Neural cell (in vitro differentiated cells): ENCODE measurements at regions not wholly inside any gene's neighbourhood (a gene's known extent, or its start where the extent isn't known, plus 50 kb on each side); places are given as distances from the start of the nearest gene placed in this dataset.

ENCODE experiments used
- H2AFZ ChIP-seq: fragments of 200-600, 300-800 bp; sonication (generic), shearing (Covaris generic); 2 replicates; pipeline ENCODE4 v1.6.0; 2014; ENCODE audit warnings: low read depth, mild to moderate bottlenecking, antibody characterized with exemption, low read length, moderate library complexity
- H3F3A ChIP-seq: fragments of 200-600 bp; shearing (Covaris generic); 2 replicates; pipeline ENCODE4 v1.6.1; 2016; ENCODE audit warnings: mild to moderate bottlenecking, moderate library complexity, mixed read lengths, antibody characterized with exemption, low read length; ENCODE audit not compliant: insufficient read depth, poor library complexity, severe bottlenecking
- H3K27ac ChIP-seq: fragments of 200-600, 300-800 bp; sonication (generic), shearing (Covaris generic); 2 replicates; pipeline ENCODE4 v1.5.1; 2014; ENCODE audit warnings: mild to moderate bottlenecking, low read length, moderate library complexity
- H3K27me3 ChIP-seq: fragments of 300-800, 200-600 bp; sonication (generic), shearing (Covaris generic); 2 replicates; pipeline ENCODE4 v1.6.0; 2014; ENCODE audit warnings: mild to moderate bottlenecking, low read depth, low read length, moderate library complexity; ENCODE audit not compliant: insufficient read depth
- H3K36me3 ChIP-seq: fragments of 300-800, 200-600 bp; sonication (generic), shearing (Covaris generic); 2 replicates; pipeline ENCODE4 v1.5.1; 2014; ENCODE audit warnings: mild to moderate bottlenecking, antibody characterized with exemption, low read length, moderate library complexity; ENCODE audit not compliant: insufficient read depth
- H3K4me2 ChIP-seq: fragments of 300-800, 200-600 bp; sonication (generic), shearing (Covaris generic); 2 replicates; pipeline ENCODE4 v1.6.0; 2014; ENCODE audit warnings: mild to moderate bottlenecking, low read length
- H3K4me3 ChIP-seq: fragments of 300-800, 200-600 bp; sonication (generic), shearing (Covaris generic); 2 replicates; pipeline ENCODE4 v1.5.1; 2014; ENCODE audit warnings: mild to moderate bottlenecking, low read length, moderate library complexity
- H3K79me2 ChIP-seq: fragments of 200-600 bp; shearing (Covaris generic); replicated peaks from 2 replicates; pipeline ENCODE4 v1.6.0; 2014; ENCODE audit warnings: mild to moderate bottlenecking, low read length, moderate library complexity; ENCODE audit not compliant: insufficient read depth
- H3K9ac ChIP-seq: fragments of 300-800, 200-600 bp; sonication (generic), shearing (Covaris generic); 2 replicates; pipeline ENCODE4 v1.6.1; 2016; ENCODE audit warnings: mild to moderate bottlenecking, low read length, mixed read lengths
- H3K9me2 ChIP-seq: fragments of 200-600 bp; shearing (Covaris generic); 2 replicates; pipeline ENCODE4 v1.6.1; 2016; ENCODE audit warnings: mild to moderate bottlenecking, low read length, mixed read lengths; ENCODE audit not compliant: insufficient read depth
- H3K9me3 ChIP-seq: fragments of 200-600, 300-800 bp; sonication (generic), shearing (Covaris generic); 2 replicates; pipeline ENCODE4 v1.6.1; 2016; ENCODE audit warnings: mild to moderate bottlenecking, mixed run types, low read length, moderate library complexity, mixed read lengths
- H4K20me1 ChIP-seq: fragments of 200-600 bp; shearing (Covaris generic); 2 replicates; pipeline ENCODE4 v1.6.1; 2016; ENCODE audit warnings: mild to moderate bottlenecking, mixed run types; ENCODE audit not compliant: insufficient read depth
- EP300 ChIP-seq: fragments of 450-650 bp; conservative IDR thresholded peaks from 2 replicates; pipeline ENCODE4 v1.6.1; 2014; ENCODE audit warnings: antibody characterized with exemption, mild to moderate bottlenecking, moderate library complexity; ENCODE audit not compliant: poor library complexity, severe bottlenecking
- EZH2 ChIP-seq: fragments of 200-600, 300-800 bp; shearing (Covaris generic), sonication (generic); IDR thresholded peaks from 2 replicates; pipeline ENCODE4 v1.6.1; 2014; ENCODE audit warnings: antibody characterized with exemption, low read length, borderline replicate concordance, mild to moderate bottlenecking; ENCODE audit not compliant: insufficient read depth, poor library complexity, severe bottlenecking
- MXI1 ChIP-seq: fragments of 450-650 bp; conservative IDR thresholded peaks from 2 replicates; pipeline ENCODE4 v1.6.1; 2014; ENCODE audit warnings: antibody characterized with exemption, mild to moderate bottlenecking; ENCODE audit not compliant: poor library complexity, severe bottlenecking
- POLR2AphosphoS5 ChIP-seq: IDR thresholded peaks from 2 replicates; pipeline ENCODE4 v1.6.1; 2012
- RAD21 ChIP-seq: fragments of 450-650 bp; conservative IDR thresholded peaks from 2 replicates; pipeline ENCODE4 v1.6.1; 2014; ENCODE audit warnings: antibody characterized with exemption, mild to moderate bottlenecking, moderate library complexity
- SMC3 ChIP-seq: fragments of 450-650 bp; conservative IDR thresholded peaks from 2 replicates; pipeline ENCODE4 v1.6.1; 2014; ENCODE audit warnings: antibody characterized with exemption, mild to moderate bottlenecking, moderate library complexity; ENCODE audit not compliant: poor library complexity
- TAF1 ChIP-seq: IDR thresholded peaks from 2 replicates; pipeline ENCODE4 v1.6.1; 2012; ENCODE audit warnings: low read depth
- TF ChIP-seq, protein P1 (sequence below): fragments of 450-650 bp; IDR thresholded peaks from 2 replicates; pipeline ENCODE4 v1.5.1; 2014; ENCODE audit warnings: antibody characterized with exemption, mild to moderate bottlenecking, moderate library complexity; ENCODE audit not compliant: poor library complexity, severe bottlenecking
- TF ChIP-seq, protein P2 (sequence below): IDR thresholded peaks from 2 replicates; pipeline ENCODE4 v1.6.1; 2012; ENCODE audit warnings: borderline replicate concordance

DNA sequence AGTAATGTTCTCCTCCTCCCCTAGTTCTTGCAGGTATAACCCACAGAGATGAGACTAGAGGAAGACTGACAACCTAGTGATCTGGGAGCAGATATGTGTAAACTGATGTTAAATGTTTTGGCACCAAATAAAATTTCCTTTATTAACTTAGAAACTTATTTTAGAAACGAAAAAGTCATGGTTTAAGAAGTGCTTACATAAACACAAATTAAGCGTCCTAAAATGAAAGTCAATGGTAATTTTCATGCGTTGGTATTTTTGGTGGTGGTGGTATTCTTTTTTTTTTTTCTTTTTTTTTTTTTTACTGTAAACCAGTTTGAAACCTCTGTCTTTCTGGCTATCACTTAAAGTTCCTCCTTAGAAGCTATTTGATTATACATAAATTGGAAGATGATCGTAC, 1438.1 kb upstream of the TENM3 start:
- no peaks in the 10 kb centered on the region for H4K20me1 ChIP-seq
- no peaks in the 10 kb centered on the region for H3K27me3 ChIP-seq
- no peaks in the 10 kb centered on the region for H3K9me2 ChIP-seq
- H2AFZ ChIP-seq = no peak overlapping the region
- H3K27ac ChIP-seq = no peak overlapping the region
- no peaks in the 10 kb centered on the region for H3K79me2 ChIP-seq
- no peaks in the 10 kb centered on the region for H3F3A ChIP-seq
- no peak overlapping the region for H3K4me2 ChIP-seq
- TF ChIP-seq TAF1 (no peak), EP300 (no peak), POLR2AphosphoS5 (no peak), RAD21 (no peak), SMC3 (no peak), EZH2 (no peak), MXI1 (no peak)
- TF ChIP-seq, protein P1, sequence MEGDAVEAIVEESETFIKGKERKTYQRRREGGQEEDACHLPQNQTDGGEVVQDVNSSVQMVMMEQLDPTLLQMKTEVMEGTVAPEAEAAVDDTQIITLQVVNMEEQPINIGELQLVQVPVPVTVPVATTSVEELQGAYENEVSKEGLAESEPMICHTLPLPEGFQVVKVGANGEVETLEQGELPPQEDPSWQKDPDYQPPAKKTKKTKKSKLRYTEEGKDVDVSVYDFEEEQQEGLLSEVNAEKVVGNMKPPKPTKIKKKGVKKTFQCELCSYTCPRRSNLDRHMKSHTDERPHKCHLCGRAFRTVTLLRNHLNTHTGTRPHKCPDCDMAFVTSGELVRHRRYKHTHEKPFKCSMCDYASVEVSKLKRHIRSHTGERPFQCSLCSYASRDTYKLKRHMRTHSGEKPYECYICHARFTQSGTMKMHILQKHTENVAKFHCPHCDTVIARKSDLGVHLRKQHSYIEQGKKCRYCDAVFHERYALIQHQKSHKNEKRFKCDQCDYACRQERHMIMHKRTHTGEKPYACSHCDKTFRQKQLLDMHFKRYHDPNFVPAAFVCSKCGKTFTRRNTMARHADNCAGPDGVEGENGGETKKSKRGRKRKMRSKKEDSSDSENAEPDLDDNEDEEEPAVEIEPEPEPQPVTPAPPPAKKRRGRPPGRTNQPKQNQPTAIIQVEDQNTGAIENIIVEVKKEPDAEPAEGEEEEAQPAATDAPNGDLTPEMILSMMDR = no peak
- TF ChIP-seq, protein P2, sequence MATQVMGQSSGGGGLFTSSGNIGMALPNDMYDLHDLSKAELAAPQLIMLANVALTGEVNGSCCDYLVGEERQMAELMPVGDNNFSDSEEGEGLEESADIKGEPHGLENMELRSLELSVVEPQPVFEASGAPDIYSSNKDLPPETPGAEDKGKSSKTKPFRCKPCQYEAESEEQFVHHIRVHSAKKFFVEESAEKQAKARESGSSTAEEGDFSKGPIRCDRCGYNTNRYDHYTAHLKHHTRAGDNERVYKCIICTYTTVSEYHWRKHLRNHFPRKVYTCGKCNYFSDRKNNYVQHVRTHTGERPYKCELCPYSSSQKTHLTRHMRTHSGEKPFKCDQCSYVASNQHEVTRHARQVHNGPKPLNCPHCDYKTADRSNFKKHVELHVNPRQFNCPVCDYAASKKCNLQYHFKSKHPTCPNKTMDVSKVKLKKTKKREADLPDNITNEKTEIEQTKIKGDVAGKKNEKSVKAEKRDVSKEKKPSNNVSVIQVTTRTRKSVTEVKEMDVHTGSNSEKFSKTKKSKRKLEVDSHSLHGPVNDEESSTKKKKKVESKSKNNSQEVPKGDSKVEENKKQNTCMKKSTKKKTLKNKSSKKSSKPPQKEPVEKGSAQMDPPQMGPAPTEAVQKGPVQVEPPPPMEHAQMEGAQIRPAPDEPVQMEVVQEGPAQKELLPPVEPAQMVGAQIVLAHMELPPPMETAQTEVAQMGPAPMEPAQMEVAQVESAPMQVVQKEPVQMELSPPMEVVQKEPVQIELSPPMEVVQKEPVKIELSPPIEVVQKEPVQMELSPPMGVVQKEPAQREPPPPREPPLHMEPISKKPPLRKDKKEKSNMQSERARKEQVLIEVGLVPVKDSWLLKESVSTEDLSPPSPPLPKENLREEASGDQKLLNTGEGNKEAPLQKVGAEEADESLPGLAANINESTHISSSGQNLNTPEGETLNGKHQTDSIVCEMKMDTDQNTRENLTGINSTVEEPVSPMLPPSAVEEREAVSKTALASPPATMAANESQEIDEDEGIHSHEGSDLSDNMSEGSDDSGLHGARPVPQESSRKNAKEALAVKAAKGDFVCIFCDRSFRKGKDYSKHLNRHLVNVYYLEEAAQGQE = no peak
- no peak overlapping the region for H3K9ac ChIP-seq
- H3K9me3 ChIP-seq = no peaks in the 10 kb centered on the region
- H3K4me3 ChIP-seq = no peak overlapping the region
- no peaks in the 10 kb centered on the region for H3K36me3 ChIP-seq

DNA sequence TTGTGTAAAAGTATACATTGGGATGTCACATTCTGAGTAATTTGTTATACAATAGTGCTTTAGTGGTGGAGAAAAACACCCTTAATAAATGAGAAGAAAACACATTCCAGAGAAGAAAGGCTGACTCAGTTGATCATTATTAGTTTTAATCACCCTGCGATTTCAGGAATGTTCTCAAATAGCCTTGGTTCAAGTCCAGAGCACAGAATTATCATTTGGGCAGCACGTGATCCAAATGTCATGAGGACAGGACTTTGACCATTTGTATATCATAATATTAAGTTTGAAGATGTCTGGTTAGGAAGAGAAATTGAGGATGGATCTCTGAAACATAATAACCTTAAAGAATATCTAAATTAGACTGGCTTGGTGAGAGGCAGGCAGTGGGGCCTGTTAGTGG, 1434.3 kb upstream of the TENM3 start:
- no peaks in the 10 kb centered on the region for H3F3A ChIP-seq
- no peaks in the 10 kb centered on the region for H3K36me3 ChIP-seq
- H3K4me2 ChIP-seq = no peak overlapping the region
- no peak overlapping the region for H3K4me3 ChIP-seq
- TF ChIP-seq EZH2 (no peak), EP300 (no peak), POLR2AphosphoS5 (no peak), MXI1 (no peak), RAD21 (no peak), SMC3 (no peak), TAF1 (no peak)
- TF ChIP-seq, protein P1 = no peak
- TF ChIP-seq, protein P2 = no peak
- no peaks in the 10 kb centered on the region for H4K20me1 ChIP-seq
- H3K27me3 ChIP-seq = no peaks in the 10 kb centered on the region
- no peaks in the 10 kb centered on the region for H3K9me3 ChIP-seq
- no peak overlapping the region for H3K27ac ChIP-seq
- no peaks in the 10 kb centered on the region for H3K79me2 ChIP-seq
- H3K9me2 ChIP-seq = no peaks in the 10 kb centered on the region
- no peak overlapping the region for H3K9ac ChIP-seq
- H2AFZ ChIP-seq = no peak overlapping the region
